Breast epithelium (tissue), 3 donors: ENCODE measurements at regions not wholly inside any gene's neighbourhood (a gene's known extent, or its start where the extent isn't known, plus 50 kb on each side); places are given as distances from the start of the nearest gene placed in this dataset.
"Not testable (repeated sequence)": the region's sequence is repeated elsewhere in the genome, so short reads cannot be mapped to it uniquely, and the experiment has no call there.

ENCODE experiments used
- CTCF ChIP-seq, 3 donors: fragments of 450-650 bp; IDR thresholded peaks; one replicate each; pipeline ENCODE4 v1.5.1; 2016 to 2017; ENCODE audit warnings: antibody characterized with exemption in 3 of 3, mild to moderate bottlenecking in 3 of 3, moderate library complexity in 3 of 3
- POLR2A ChIP-seq: fragments of 450-650 bp; IDR thresholded peaks from one replicate; pipeline ENCODE4 v1.6.1; 2016; ENCODE audit warnings: antibody characterized with exemption, mild to moderate bottlenecking, moderate library complexity
- POLR2AphosphoS5 ChIP-seq, 3 donors: sonication (generic); formaldehyde crosslinking; IDR thresholded peaks; one replicate each; pipeline ENCODE4 v1.6.1; 2017; ENCODE audit warnings: antibody characterized with exemption in 3 of 3

GRCh38 chr4:158407961-158408360, 113.7 kb upstream of the RXFP1 start:
- TF ChIP-seq CTCF (IDR thresholded peaks at IDR 0.05); POLR2AphosphoS5 (IDR thresholded peaks at IDR 0.05); POLR2A: not testable (repeated sequence)
